ENCODE measurements at regions not wholly inside any gene's neighbourhood (a gene's known extent, or its start where the extent isn't known, plus 50 kb on each side); places are given as distances from the start of the nearest gene placed in this dataset.
"Not testable (repeated sequence)": the region's sequence is repeated elsewhere in the genome, so short reads cannot be mapped to it uniquely, and the experiment has no call there.

DNA sequence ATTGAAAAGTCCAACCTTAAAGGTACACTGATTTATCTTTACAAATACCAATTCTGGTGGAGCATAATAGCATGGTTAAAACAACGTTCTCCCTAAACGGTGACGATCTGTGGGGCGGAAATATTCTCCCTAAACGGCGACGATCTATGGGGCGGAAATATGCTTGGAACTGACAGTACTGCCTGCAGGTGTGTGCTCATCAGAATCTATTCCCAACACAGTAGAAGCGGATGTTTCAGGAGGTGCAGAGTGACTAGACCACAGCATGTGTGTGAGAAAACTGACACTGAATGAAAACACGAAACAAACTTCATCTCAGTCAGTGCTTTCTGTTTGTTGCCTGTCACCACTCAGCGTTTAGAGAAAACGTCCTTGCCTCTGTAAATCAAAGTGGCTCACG, 210.0 kb downstream of the BANP start:
- not testable (repeated sequence) for H3K9me3 ChIP-seq
- 67 to 86% methylated on average over 13 of the region's 13 CpGs for WGBS, 2 donors (ENCODE audit: low coverage in 1 of 2)

GRCh38 chr16:88161623-88162275, 210.5 kb downstream of the BANP start:
- H3K27ac ChIP-seq, H3K4me3 ChIP-seq, H3K27me3 ChIP-seq, H3K36me3 ChIP-seq, H3K4me1 ChIP-seq, H3K9me3 ChIP-seq: not testable (repeated sequence)
- WGBS, 2 donors (ENCODE audit: low coverage in 1 of 2) = 35 to 43% methylated on average over 7 to 10 of the region's 10 CpGs
- peak; percentile 56 for ATAC-seq

More for the DNA sequence above, 210.0 kb downstream of the BANP start:
- not testable (repeated sequence) for H3K27me3 ChIP-seq, H3K27ac ChIP-seq, ATAC-seq, H3K4me3 ChIP-seq, H3K36me3 ChIP-seq, H3K4me1 ChIP-seq

DNA sequence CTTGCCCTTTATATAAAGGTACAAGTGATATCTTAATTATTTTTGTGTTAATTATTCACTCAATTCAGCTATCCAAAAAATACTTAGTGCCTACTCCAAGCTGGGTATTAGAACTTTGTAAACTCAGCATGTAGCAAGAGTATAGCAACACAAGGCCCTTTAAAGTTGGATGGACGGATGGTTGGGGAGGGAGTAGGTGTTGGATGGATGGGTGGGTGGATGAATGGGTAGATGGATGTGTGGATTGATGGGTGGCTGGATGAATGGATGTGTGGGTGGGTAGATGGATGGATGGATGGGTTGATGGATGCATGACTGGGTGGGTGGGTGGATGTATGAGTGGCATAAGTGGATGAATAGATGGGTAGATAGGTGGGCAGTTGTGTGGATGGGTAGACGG, 211.5 kb downstream of the BANP start:
- 83 to 89% methylated on average over 1 of the region's 2 CpGs for WGBS, 2 donors (ENCODE audit: low coverage in 1 of 2)
- H3K4me1 ChIP-seq = peaks cover 0 to 16% (median 0%) of the 10 kb centered on the region in 3 donors
- peaks cover 10% of the 10 kb centered on the region for H3K27me3 ChIP-seq
- H3K36me3 ChIP-seq, ATAC-seq, H3K4me3 ChIP-seq, H3K9me3 ChIP-seq, H3K27ac ChIP-seq: not testable (repeated sequence)

- not testable (repeated sequence) for H3K9me3 ChIP-seq, ATAC-seq, H3K4me3 ChIP-seq, H3K36me3 ChIP-seq
- Histone ChIP-seq H3K27me3 (peaks cover 15% of the 10 kb centered on the region), H3K27ac (peak overlapping the region in 1 of 4 donors; percentile 61), H3K4me1 (peaks cover 0 to 30% (median 6%) of the 10 kb centered on the region in 3 donors)
- 87 to 90% methylated on average over 4 to 5 of the region's 12 CpGs for WGBS, 2 donors (ENCODE audit: low coverage in 1 of 2)
These were observed 213.2 kb downstream of the BANP start for GRCh38 chr16:88164196-88165039.

- Histone ChIP-seq H3K4me1 (peaks cover 0 to 33% (median 6%) of the 10 kb centered on the region in 3 donors), H3K27me3 (peaks cover 15% of the 10 kb centered on the region), H3K27ac (peak overlapping the region in 3 of 4 donors; percentile 47 to 63 (median 61))
- not testable (repeated sequence) for H3K9me3 ChIP-seq, H3K36me3 ChIP-seq, H3K4me3 ChIP-seq, ATAC-seq
- WGBS, 2 donors (ENCODE audit: low coverage in 1 of 2) = 0% methylated on average over 1 of the region's 9 CpGs; no CpG with 5 or more reads in 1 of the 2 donors
These were observed 213.9 kb downstream of the BANP start for GRCh38 chr16:88165040-88165544.

- Histone ChIP-seq H3K27me3 (peaks cover 18% of the 10 kb centered on the region), H3K4me1 (peaks cover 0 to 33% (median 6%) of the 10 kb centered on the region in 3 donors), H3K27ac (peak overlapping the region in 3 of 4 donors; percentile 47 to 63 (median 61))
- ATAC-seq = peak; percentile 17
- H3K4me3 ChIP-seq, H3K36me3 ChIP-seq, H3K9me3 ChIP-seq: not testable (repeated sequence)
- 20 to 48% methylated on average over 1 to 10 of the region's 15 CpGs for WGBS, 2 donors (ENCODE audit: low coverage in 1 of 2)
These were observed 214.4 kb downstream of the BANP start for GRCh38 chr16:88165683-88166082.

DNA sequence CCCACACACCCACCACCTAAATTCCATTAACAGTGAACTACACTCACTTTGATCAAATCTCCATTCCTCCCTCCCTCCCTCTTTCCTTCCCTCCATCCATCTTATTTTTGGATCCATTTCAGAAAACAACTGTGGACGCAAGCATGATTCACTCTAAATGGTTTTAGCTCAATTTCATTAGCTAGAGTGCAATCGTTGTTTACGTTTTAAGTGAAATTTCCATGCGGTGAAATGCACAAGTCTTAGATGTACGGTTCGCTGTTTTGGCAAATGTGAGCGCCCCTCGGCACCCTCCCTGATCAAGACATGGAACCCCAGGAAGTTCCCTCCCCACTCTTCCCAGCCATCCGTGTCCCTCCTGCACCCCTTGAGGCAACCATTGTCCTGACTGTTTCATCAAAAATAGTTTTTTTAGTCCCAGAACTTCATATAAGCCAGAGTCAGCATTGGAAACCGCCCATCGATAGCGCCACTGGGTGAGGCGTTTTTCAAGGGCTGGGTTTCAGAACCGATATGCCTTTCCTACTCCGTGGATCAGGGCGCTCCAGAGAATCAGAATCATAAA, 215.1 kb downstream of the BANP start:
- H3K4me1 ChIP-seq = peaks cover 0 to 33% (median 6%) of the 10 kb centered on the region in 3 donors
- not testable (repeated sequence) for ATAC-seq, H3K9me3 ChIP-seq, H3K4me3 ChIP-seq, H3K36me3 ChIP-seq
- peaks cover 23% of the 10 kb centered on the region for H3K27me3 ChIP-seq
- WGBS, 2 donors (ENCODE audit: low coverage in 1 of 2) = 20 to 45% methylated on average over 2 to 15 of the region's 16 CpGs
- peak overlapping the region in 3 of 4 donors; percentile 47 to 63 (median 61) for H3K27ac ChIP-seq

GRCh38 chr16:88167798-88168556, 214.8 kb upstream of the ZNF469 start:
- not testable (repeated sequence) for H3K36me3 ChIP-seq, H3K9me3 ChIP-seq, H3K4me3 ChIP-seq
- Histone ChIP-seq H3K27me3 (peaks cover 23% of the 10 kb centered on the region), H3K27ac (peak overlapping the region in 3 of 4 donors; percentile 48 to 65 (median 64)), H3K4me1 (peaks cover 0 to 33% (median 6%) of the 10 kb centered on the region in 3 donors)
- ATAC-seq = peak; percentile 82
- TF ChIP-seq POLR2AphosphoS5 (IDR thresholded peaks at IDR 0.05) = peak; percentile 17
- WGBS, 2 donors (ENCODE audit: low coverage in 1 of 2) = 0 to 25% methylated on average over 7 to 10 of the region's 22 CpGs

DNA sequence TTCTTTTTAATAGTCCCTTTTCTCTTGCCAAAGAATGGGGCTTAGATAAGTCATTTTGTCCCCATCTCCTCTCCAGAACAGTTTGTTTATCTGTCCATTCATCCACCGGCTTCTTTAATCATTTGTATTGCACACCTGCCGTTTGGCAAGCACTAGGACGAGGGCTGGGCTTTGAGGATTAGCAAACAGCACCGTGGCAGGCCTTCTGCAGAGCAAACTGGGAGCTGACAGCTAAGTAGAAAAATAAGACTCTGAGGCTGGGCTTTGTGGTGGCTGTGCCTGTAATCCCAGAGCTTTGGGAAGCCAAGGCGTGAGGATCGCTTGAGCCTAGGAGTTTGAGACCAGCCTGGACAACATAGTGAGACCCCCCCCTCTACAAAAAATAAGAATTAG, 214.2 kb upstream of the ZNF469 start:
- peak; percentile 36 for ATAC-seq
- H3K4me3 ChIP-seq, H3K36me3 ChIP-seq, H3K9me3 ChIP-seq: not testable (repeated sequence)
- WGBS, 2 donors (ENCODE audit: low coverage in 1 of 2) = 0 to 54% methylated on average over 1 to 2 of the region's 6 CpGs
- H3K27ac ChIP-seq = peak overlapping the region in 3 of 4 donors; percentile 48 to 65 (median 64)
- peaks cover 0 to 33% (median 6%) of the 10 kb centered on the region in 3 donors for H3K4me1 ChIP-seq
- peaks cover 23% of the 10 kb centered on the region for H3K27me3 ChIP-seq

- not testable (repeated sequence) for ATAC-seq, H3K36me3 ChIP-seq, H3K9me3 ChIP-seq, H3K4me3 ChIP-seq
- Histone ChIP-seq H3K27me3 (peaks cover 23% of the 10 kb centered on the region), H3K4me1 (peaks cover 0 to 33% (median 6%) of the 10 kb centered on the region in 3 donors), H3K27ac (peak overlapping the region in 3 of 4 donors; percentile 48 to 65 (median 64))
- WGBS, 2 donors (ENCODE audit: low coverage in 1 of 2) = 74 to 96% methylated on average over 5 to 7 of the region's 26 CpGs
These were observed 213.5 kb upstream of the ZNF469 start for GRCh38 chr16:88169136-88169830.

DNA sequence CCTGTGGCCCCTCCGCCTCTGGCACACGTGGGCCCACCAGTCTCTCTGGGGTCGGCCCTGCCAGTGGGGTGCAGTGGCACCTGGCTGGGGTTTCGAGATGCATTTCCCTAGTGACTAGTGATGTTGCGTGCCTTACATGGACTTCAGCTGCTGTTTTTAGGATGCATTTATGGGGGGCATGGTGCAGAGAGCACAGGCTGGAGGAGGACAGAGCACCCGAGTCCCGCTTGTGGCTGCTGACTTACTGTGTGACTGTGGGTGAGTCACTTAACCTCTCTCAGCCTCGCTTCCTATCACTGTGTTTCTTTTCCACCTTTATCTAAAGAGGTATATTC, 213.0 kb upstream of the ZNF469 start:
- not testable (repeated sequence) for H3K4me3 ChIP-seq, ATAC-seq, H3K27ac ChIP-seq, H3K9me3 ChIP-seq, H3K36me3 ChIP-seq
- Histone ChIP-seq H3K4me1 (peaks cover 0 to 33% (median 6%) of the 10 kb centered on the region in 3 donors), H3K27me3 (peaks cover 23% of the 10 kb centered on the region)
- 84% methylated on average over 3 of the region's 8 CpGs; no CpG with 5 or more reads in 1 of the 2 donors for WGBS, 2 donors (ENCODE audit: low coverage in 1 of 2)
